IMR-90 (cell line): ENCODE measurements at regions not wholly inside any gene's neighbourhood (a gene's known extent, or its start where the extent isn't known, plus 50 kb on each side); places are given as distances from the start of the nearest gene placed in this dataset.

ENCODE experiments used
- ATAC-seq: fragments of 200-7000 bp; cut with Tn5 transposase; 2 replicates; pipeline ENCODE4 v1.9.1; 2020; ENCODE audit warnings: low read depth, mild to moderate bottlenecking, moderate library complexity
- BruUV-seq: library from RNA; stranded (reverse); fragments of 400-500 nt; replicated peaks from 2 replicates; lab custom pipeline; 2021; lab: Mats Ljungman, UMichigan
- CTCF ChIA-PET: fragments of 300-600 bp; formaldehyde crosslinking; extraction: SDS; loops from one replicate; lab custom pipeline; 2021; ENCODE audit warnings: antibody characterized with exemption; lab: Yijun Ruan, JAX
- POLR2A ChIA-PET: fragments of 300-600 bp; sonication (Branson Sonifier 250); formaldehyde crosslinking; loops from one replicate; lab custom pipeline; 2022; ENCODE audit warnings: antibody characterized with exemption; ENCODE audit not compliant: unreplicated experiment; lab: Charles Lee
- DNase-seq: peaks from one replicate; pipeline ENCODE4 v3.0.0; 2013
- H2AFZ ChIP-seq: replicated peaks from 2 replicates; pipeline ENCODE3; 2013; ENCODE audit warnings: low read length, mild to moderate bottlenecking; ENCODE audit not compliant: poor library complexity
- H2AK5ac ChIP-seq: 2 replicates; pipeline ENCODE4 v1.6.1; 2013; ENCODE audit warnings: low read depth, low read length, inconsistent platforms
- H2AK9ac ChIP-seq: replicated peaks from 2 replicates; pipeline ENCODE3; 2013; ENCODE audit warnings: mild to moderate bottlenecking, low read depth, low read length, moderate library complexity; ENCODE audit not compliant: poor library complexity
- H2BK120ac ChIP-seq: 2 replicates; pipeline ENCODE4 v1.6.1; 2013; ENCODE audit warnings: low read depth, low read length, inconsistent platforms
- H2BK15ac ChIP-seq: 3 replicates; pipeline ENCODE4 v1.6.1; 2013; ENCODE audit warnings: low read depth, low read length, inconsistent platforms
- H2BK20ac ChIP-seq: 2 replicates; pipeline ENCODE4 v1.6.1; 2013; ENCODE audit warnings: low read depth, mild to moderate bottlenecking, inconsistent platforms, low read length, moderate library complexity
- H2BK5ac ChIP-seq: 2 replicates; pipeline ENCODE4 v1.6.1; 2013; ENCODE audit warnings: mild to moderate bottlenecking, low read depth, low read length, inconsistent platforms; ENCODE audit not compliant: poor library complexity, severe bottlenecking
- H3K14ac ChIP-seq: replicated peaks from 2 replicates; pipeline ENCODE4 v1.6.1; 2013; ENCODE audit warnings: low read depth, low read length, inconsistent platforms
- H3K18ac ChIP-seq: 2 replicates; pipeline ENCODE4 v1.6.1; 2013; ENCODE audit warnings: low read depth, low read length, control low read depth
- H3K23ac ChIP-seq: 2 replicates; pipeline ENCODE4 v1.6.1; 2013; ENCODE audit warnings: low read depth, low read length, inconsistent platforms
- H3K27ac ChIP-seq: 2 replicates; pipeline ENCODE4 v1.5.1; 2013; ENCODE audit warnings: mild to moderate bottlenecking, control low read depth, low read length; ENCODE audit not compliant: insufficient read depth
- H3K27me3 ChIP-seq: 2 replicates; pipeline ENCODE4 v1.6.1; 2013; ENCODE audit warnings: low read length; ENCODE audit not compliant: control insufficient read depth, insufficient read depth
- H3K36me3 ChIP-seq: 2 replicates; pipeline ENCODE4 v1.6.1; 2013; ENCODE audit warnings: low read length, mixed read lengths; ENCODE audit not compliant: control insufficient read depth, insufficient read depth
- H3K4ac ChIP-seq: 2 replicates; pipeline ENCODE4 v1.6.1; 2013; ENCODE audit warnings: low read depth, low read length, inconsistent platforms
- H3K4me1 ChIP-seq: 2 replicates; pipeline ENCODE4 v1.6.1; 2013; ENCODE audit warnings: low read length, mixed read lengths; ENCODE audit not compliant: control insufficient read depth, insufficient read depth
- H3K4me2 ChIP-seq: 2 replicates; pipeline ENCODE4 v1.6.1; 2013; ENCODE audit warnings: low read depth, mild to moderate bottlenecking, control low read depth, low read length, moderate library complexity
- H3K4me3 ChIP-seq: 2 replicates; pipeline ENCODE4 v1.5.1; 2013; ENCODE audit warnings: low read depth, mild to moderate bottlenecking, control low read depth, low read length, moderate library complexity; ENCODE audit not compliant: insufficient read depth
- H3K56ac ChIP-seq: 2 replicates; pipeline ENCODE4 v1.6.1; 2013; ENCODE audit warnings: low read length, inconsistent platforms; ENCODE audit not compliant: insufficient read depth; ENCODE audit errors: extremely low read depth
- H3K79me1 ChIP-seq, 2 experiments: 2 replicates each; pipeline ENCODE4 v1.6.1; 2013; ENCODE audit warnings: low read length in 2 of 2, inconsistent platforms in 1 of 2, low read depth in 1 of 2
- H3K9ac ChIP-seq: 2 replicates; pipeline ENCODE4 v1.6.1; 2013; ENCODE audit warnings: low read depth, low read length, control low read depth
- H3K9me1 ChIP-seq: 2 replicates; pipeline ENCODE4 v1.6.1; 2013; ENCODE audit warnings: low read length, inconsistent platforms; ENCODE audit not compliant: insufficient read depth
- H3K9me3 ChIP-seq: 2 replicates; pipeline ENCODE4 v1.6.1; 2013; ENCODE audit warnings: low read length; ENCODE audit not compliant: control insufficient read depth, insufficient read depth
- H4K20me1 ChIP-seq: 2 replicates; pipeline ENCODE4 v1.6.1; 2013; ENCODE audit warnings: low read length, inconsistent platforms; ENCODE audit not compliant: insufficient read depth
- H4K5ac ChIP-seq: 2 replicates; pipeline ENCODE4 v1.6.1; 2013; ENCODE audit warnings: mild to moderate bottlenecking, low read depth, low read length, control low read depth
- H4K8ac ChIP-seq, 2 experiments: 2 replicates each; pipeline ENCODE4 v1.6.1; 2013; ENCODE audit warnings: low read depth in 2 of 2, low read length in 2 of 2, control low read depth in 1 of 2, inconsistent platforms in 1 of 2
- H4K91ac ChIP-seq: 2 replicates; pipeline ENCODE4 v1.6.1; 2013; ENCODE audit warnings: low read depth, low read length, inconsistent platforms; ENCODE audit not compliant: insufficient read depth
- BHLHE40 ChIP-seq: fragments of 150-350 bp; IDR thresholded peaks from 2 replicates; pipeline ENCODE4 v1.6.1; 2016; ENCODE audit warnings: mild to moderate bottlenecking, low read depth, low read length
- CEBPB ChIP-seq: IDR thresholded peaks from 2 replicates; pipeline ENCODE4 v1.6.1; 2012; ENCODE audit warnings: low read depth, low read length, improper control_type of control experiment
- CHD1 ChIP-seq: IDR thresholded peaks from 2 replicates; pipeline ENCODE4 v1.6.1; 2012; ENCODE audit warnings: low read depth, low read length, improper control_type of control experiment
- ELK1 ChIP-seq: fragments of 150-350 bp; IDR thresholded peaks from 2 replicates; pipeline ENCODE4 v1.6.1; 2016; ENCODE audit warnings: low read depth, mild to moderate bottlenecking, low read length, moderate library complexity, borderline replicate concordance
- FOS ChIP-seq: fragments of 150-350 bp; IDR thresholded peaks from 2 replicates; pipeline ENCODE4 v1.6.1; 2016; ENCODE audit warnings: low read depth, low read length
- MAFK ChIP-seq: IDR thresholded peaks from 2 replicates; pipeline ENCODE4 v1.6.1; 2012; ENCODE audit warnings: low read depth, low read length, improper control_type of control experiment
- MAZ ChIP-seq: IDR thresholded peaks from 2 replicates; pipeline ENCODE4 v1.6.1; 2012; ENCODE audit warnings: low read depth, mild to moderate bottlenecking, low read length, improper control_type of control experiment, moderate library complexity, borderline replicate concordance
- MXI1 ChIP-seq: IDR thresholded peaks from 2 replicates; pipeline ENCODE4 v1.6.1; 2012; ENCODE audit warnings: low read depth, mild to moderate bottlenecking, low read length, moderate library complexity, borderline replicate concordance
- NFE2L2 ChIP-seq: fragments of 150-350 bp; IDR thresholded peaks from 2 replicates; pipeline ENCODE4 v1.6.1; 2016; ENCODE audit warnings: low read depth, mild to moderate bottlenecking, low read length
- POLR2A ChIP-seq: IDR thresholded peaks from 2 replicates; pipeline ENCODE4 v1.6.1; 2012; ENCODE audit warnings: mild to moderate bottlenecking, low read depth, low read length
- RAD21 ChIP-seq: IDR thresholded peaks from 2 replicates; pipeline ENCODE4 v1.6.1; 2012; ENCODE audit warnings: low read length, improper control_type of control experiment
- RCOR1 ChIP-seq: IDR thresholded peaks from 2 replicates; pipeline ENCODE4 v1.6.1; 2012; ENCODE audit warnings: mild to moderate bottlenecking, low read length, improper control_type of control experiment; ENCODE audit not compliant: insufficient replicate concordance
- RFX5 ChIP-seq: IDR thresholded peaks from 2 replicates; pipeline ENCODE4 v1.8.0; 2012; ENCODE audit warnings: low read depth, mild to moderate bottlenecking, low read length, moderate library complexity
- SMC3 ChIP-seq: fragments of 150-350 bp; IDR thresholded peaks from 2 replicates; pipeline ENCODE4 v1.6.1; 2016; ENCODE audit warnings: low read depth, mild to moderate bottlenecking, antibody characterized with exemption, low read length, moderate library complexity
- USF2 ChIP-seq: fragments of 150-350 bp; IDR thresholded peaks from 2 replicates; pipeline ENCODE4 v1.6.1; 2017; ENCODE audit warnings: mild to moderate bottlenecking, antibody characterized with exemption, low read length, low read depth
- WGBS, 2 experiments: methylation state at CpG; one replicate each; pipeline versions ENCODE4 v1.1.5 to v1.1.7; 2013; ENCODE audit warnings: missing lambda C conversion rate in 2 of 2; ENCODE audit not compliant: insufficient read length in 1 of 2; ENCODE audit errors: extremely low coverage in 2 of 2; 5-methylcytosine and 5-hydroxymethylcytosine counted together
- dilution Hi-C: fragments of 300-500 bp; cut with HindIII; formaldehyde crosslinking; loops from one replicate; pipeline ENCODE4 v1.14.3; 2018; ENCODE audit warnings: low sequenced_read_pairs; ENCODE audit not compliant: unreplicated experiment
- in situ Hi-C: fragments of 300-500 bp; cut with MboI; formaldehyde crosslinking; loops from 3 replicates; pipeline ENCODE4 v1.14.3; 2019; ENCODE audit warnings: low sequenced_read_pairs, inconsistent platforms, mixed read lengths
- intact Hi-C: fragments of 100-400 bp; cut with micrococcal nuclease; formaldehyde crosslinking; loops from 2 replicates; pipeline ENCODE4 v1.10.0; 2022
- TF ChIP-seq, protein P1 (sequence below): conservative IDR thresholded peaks from 2 replicates; pipeline ENCODE4 v1.5.1; 2012; ENCODE audit warnings: mild to moderate bottlenecking, low read depth, low read length, improper control_type of control experiment

DNA sequence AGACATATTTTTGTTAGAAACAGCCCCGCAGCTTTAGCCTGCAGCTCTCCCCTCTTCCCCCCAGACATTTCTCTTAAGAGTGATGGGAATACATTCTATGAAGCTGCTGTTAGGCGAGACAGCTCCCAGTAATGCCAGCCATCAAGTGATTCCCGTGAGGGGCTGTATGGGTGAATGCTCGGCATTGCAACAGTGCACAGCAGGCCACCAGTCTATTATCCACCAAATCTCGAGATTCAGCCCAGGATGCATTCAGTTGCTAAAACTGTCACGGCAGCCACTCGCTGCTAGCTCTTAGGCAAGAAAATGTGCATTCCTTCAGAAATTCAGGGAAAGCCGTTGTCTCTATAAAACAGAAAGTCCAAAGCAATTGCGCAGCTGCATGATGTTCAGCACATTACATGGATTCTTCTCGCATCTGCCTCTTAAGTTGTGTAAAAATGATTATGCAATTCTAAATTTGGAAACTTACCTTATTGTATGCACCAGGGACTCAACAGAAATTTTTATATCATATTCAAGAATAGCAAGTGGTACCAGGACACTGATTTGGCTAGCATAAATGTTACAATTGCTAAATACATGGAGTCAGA, 211.3 kb upstream of the ARL4C start:
- Histone ChIP-seq H3K36me3 (no peaks in the 10 kb centered on the region), H4K20me1 (no peaks in the 10 kb centered on the region), H2AK9ac (no peak overlapping the region), H3K79me1 (no peaks in the 10 kb centered on the region), H3K18ac (no peak overlapping the region), H3K4me3 (no peak overlapping the region), H3K9me1 (peaks cover 11% of the 10 kb centered on the region), H3K9me3 (no peaks in the 10 kb centered on the region), H4K91ac (no peak overlapping the region), H2AK5ac (no peak overlapping the region), H3K4me2 (no peak overlapping the region), H3K4ac (no peak overlapping the region), H3K23ac (no peak overlapping the region), H2BK15ac (no peak overlapping the region), H3K9ac (no peak overlapping the region), H3K14ac (no peak overlapping the region), H3K4me1 (peaks cover 9% of the 10 kb centered on the region), H3K27me3 (no peaks in the 10 kb centered on the region), H2BK120ac (no peak overlapping the region), H3K27ac (no peak overlapping the region), H4K5ac (no peak overlapping the region), H3K56ac (no peak overlapping the region), H2AFZ (no peak overlapping the region), H4K8ac (no peak overlapping the region), H2BK5ac (no peak overlapping the region), H2BK20ac (no peak overlapping the region)
- WGBS, 2 experiments: 42% methylated on average over 4 of the region's 10 CpGs; no CpG with 5 or more reads in 1 of the 2 experiments
- intact Hi-C loops (no loop called here), in situ Hi-C loops (no loop called here), dilution Hi-C loops (no loop called here)
- no peak for DNase-seq
- POLR2A ChIA-PET: no interaction called here
- TF ChIP-seq NFE2L2: no peak
- no peak for TF ChIP-seq CEBPB
- TF ChIP-seq SMC3: no peak
- no peak for TF ChIP-seq MAZ
- TF ChIP-seq USF2: no peak
- no peak for TF ChIP-seq RFX5
- TF ChIP-seq MAFK: no peak
- TF ChIP-seq POLR2A: no peak
- no peak for TF ChIP-seq RCOR1
- TF ChIP-seq MXI1: no peak
- TF ChIP-seq, protein P1, sequence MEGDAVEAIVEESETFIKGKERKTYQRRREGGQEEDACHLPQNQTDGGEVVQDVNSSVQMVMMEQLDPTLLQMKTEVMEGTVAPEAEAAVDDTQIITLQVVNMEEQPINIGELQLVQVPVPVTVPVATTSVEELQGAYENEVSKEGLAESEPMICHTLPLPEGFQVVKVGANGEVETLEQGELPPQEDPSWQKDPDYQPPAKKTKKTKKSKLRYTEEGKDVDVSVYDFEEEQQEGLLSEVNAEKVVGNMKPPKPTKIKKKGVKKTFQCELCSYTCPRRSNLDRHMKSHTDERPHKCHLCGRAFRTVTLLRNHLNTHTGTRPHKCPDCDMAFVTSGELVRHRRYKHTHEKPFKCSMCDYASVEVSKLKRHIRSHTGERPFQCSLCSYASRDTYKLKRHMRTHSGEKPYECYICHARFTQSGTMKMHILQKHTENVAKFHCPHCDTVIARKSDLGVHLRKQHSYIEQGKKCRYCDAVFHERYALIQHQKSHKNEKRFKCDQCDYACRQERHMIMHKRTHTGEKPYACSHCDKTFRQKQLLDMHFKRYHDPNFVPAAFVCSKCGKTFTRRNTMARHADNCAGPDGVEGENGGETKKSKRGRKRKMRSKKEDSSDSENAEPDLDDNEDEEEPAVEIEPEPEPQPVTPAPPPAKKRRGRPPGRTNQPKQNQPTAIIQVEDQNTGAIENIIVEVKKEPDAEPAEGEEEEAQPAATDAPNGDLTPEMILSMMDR: no peak
- no peak for TF ChIP-seq CHD1
- no peak for TF ChIP-seq RAD21
- TF ChIP-seq FOS: no peak
- TF ChIP-seq ELK1: no peak
- TF ChIP-seq BHLHE40: no peak
- CTCF ChIA-PET: no interaction called here
- ATAC-seq: no peak
- BruUV-seq: no TSS peak
